Ishikawa (cell line): ENCODE measurements at regions not wholly inside any gene's neighbourhood (a gene's known extent, or its start where the extent isn't known, plus 50 kb on each side); places are given as distances from the start of the nearest gene placed in this dataset.

Source experiments
- CEBPB ChIP-seq: IDR thresholded peaks from 2 replicates; pipeline ENCODE4 v1.6.1; 2012
- CREB1 ChIP-seq: IDR thresholded peaks from 2 replicates; pipeline ENCODE4 v1.6.1; 2012; ENCODE audit warnings: low read depth
- EGR1 ChIP-seq: IDR thresholded peaks from 2 replicates; pipeline ENCODE4 v1.6.1; 2012
- EP300 ChIP-seq: IDR thresholded peaks from 2 replicates; pipeline ENCODE4 v1.6.1; 2012; ENCODE audit warnings: borderline replicate concordance
- FOXM1 ChIP-seq: IDR thresholded peaks from 2 replicates; pipeline ENCODE4 v1.6.1; 2012; ENCODE audit warnings: low read depth, borderline replicate concordance
- MAX ChIP-seq: IDR thresholded peaks from 2 replicates; pipeline ENCODE4 v1.6.1; 2012
- NFIC ChIP-seq: IDR thresholded peaks from 2 replicates; pipeline ENCODE4 v1.6.1; 2012
- RAD21 ChIP-seq: IDR thresholded peaks from 2 replicates; pipeline ENCODE4 v1.6.1; 2012; ENCODE audit warnings: low read depth
- TAF1 ChIP-seq: IDR thresholded peaks from 2 replicates; pipeline ENCODE4 v1.6.1; 2012; ENCODE audit warnings: low read depth, mild to moderate bottlenecking
- TCF12 ChIP-seq: IDR thresholded peaks from 2 replicates; pipeline ENCODE4 v1.6.1; 2012; ENCODE audit warnings: low read depth
- TEAD4 ChIP-seq: IDR thresholded peaks from 2 replicates; pipeline ENCODE4 v1.6.1; 2012
- USF1 ChIP-seq: IDR thresholded peaks from 2 replicates; pipeline ENCODE4 v1.6.1; 2012
- YY1 ChIP-seq: IDR thresholded peaks from 2 replicates; pipeline ENCODE4 v1.6.1; 2012; ENCODE audit warnings: low read depth
- ZBTB7A ChIP-seq: IDR thresholded peaks from 2 replicates; pipeline ENCODE4 v1.6.1; 2012; ENCODE audit warnings: low read depth
- TF ChIP-seq, protein P1 (sequence below): IDR thresholded peaks from 2 replicates; pipeline ENCODE4 v1.6.1; 2012; ENCODE audit warnings: low read depth, mild to moderate bottlenecking

DNA sequence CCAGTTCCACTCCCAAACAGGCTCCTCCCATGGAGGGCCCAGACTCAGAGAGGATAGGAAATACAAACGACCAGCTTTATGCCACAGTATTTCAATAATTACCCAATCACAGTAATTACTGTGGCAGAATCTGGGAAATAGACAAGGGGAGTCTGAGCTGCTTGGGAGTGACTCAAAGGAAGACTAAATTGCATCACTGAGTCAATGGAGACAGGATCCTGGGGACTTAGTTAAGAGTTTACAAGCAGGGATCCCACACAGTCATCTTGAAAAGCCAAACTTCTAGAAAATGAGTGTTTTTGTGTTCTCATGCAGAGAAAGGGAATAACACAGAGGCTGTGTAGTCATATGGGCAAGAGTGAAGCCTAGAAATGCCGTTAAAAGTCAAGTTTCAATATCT, 1142.1 kb downstream of the CNTNAP5 start:
- TF ChIP-seq TCF12 (no peak), TAF1 (no peak), CEBPB (no peak), RAD21 (no peak), YY1 (no peak), MAX (no peak), FOXM1 (no peak), ZBTB7A (no peak), NFIC (no peak), USF1 (no peak), CREB1 (no peak), EGR1 (no peak), EP300 (no peak), TEAD4 (no peak)
- TF ChIP-seq, protein P1, sequence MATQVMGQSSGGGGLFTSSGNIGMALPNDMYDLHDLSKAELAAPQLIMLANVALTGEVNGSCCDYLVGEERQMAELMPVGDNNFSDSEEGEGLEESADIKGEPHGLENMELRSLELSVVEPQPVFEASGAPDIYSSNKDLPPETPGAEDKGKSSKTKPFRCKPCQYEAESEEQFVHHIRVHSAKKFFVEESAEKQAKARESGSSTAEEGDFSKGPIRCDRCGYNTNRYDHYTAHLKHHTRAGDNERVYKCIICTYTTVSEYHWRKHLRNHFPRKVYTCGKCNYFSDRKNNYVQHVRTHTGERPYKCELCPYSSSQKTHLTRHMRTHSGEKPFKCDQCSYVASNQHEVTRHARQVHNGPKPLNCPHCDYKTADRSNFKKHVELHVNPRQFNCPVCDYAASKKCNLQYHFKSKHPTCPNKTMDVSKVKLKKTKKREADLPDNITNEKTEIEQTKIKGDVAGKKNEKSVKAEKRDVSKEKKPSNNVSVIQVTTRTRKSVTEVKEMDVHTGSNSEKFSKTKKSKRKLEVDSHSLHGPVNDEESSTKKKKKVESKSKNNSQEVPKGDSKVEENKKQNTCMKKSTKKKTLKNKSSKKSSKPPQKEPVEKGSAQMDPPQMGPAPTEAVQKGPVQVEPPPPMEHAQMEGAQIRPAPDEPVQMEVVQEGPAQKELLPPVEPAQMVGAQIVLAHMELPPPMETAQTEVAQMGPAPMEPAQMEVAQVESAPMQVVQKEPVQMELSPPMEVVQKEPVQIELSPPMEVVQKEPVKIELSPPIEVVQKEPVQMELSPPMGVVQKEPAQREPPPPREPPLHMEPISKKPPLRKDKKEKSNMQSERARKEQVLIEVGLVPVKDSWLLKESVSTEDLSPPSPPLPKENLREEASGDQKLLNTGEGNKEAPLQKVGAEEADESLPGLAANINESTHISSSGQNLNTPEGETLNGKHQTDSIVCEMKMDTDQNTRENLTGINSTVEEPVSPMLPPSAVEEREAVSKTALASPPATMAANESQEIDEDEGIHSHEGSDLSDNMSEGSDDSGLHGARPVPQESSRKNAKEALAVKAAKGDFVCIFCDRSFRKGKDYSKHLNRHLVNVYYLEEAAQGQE: no peak

DNA sequence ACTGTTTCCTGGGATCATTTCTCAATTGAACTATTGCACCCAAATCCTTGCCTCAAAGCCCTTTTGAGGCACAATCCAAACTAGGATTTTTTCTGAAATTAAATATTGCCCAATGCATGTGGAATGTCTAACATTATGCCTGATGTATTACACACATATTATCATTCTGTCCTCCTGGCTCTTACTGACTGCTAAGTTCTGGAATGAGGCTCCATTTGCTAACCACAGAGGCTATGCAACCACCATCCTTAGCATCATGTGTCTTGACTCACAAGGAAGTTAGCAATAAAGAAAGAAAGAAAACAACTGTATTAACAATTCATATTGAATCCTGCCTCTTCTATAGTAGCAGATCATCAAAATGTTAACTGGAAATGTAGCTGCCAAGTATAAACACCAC, 1142.7 kb downstream of the CNTNAP5 start:
- TF ChIP-seq EGR1 (no peak), FOXM1 (no peak), RAD21 (no peak), CREB1 (no peak), USF1 (no peak), EP300 (no peak), TAF1 (no peak)

- TF ChIP-seq RAD21 (no peak), TEAD4 (no peak), TAF1 (no peak), EGR1 (no peak), USF1 (no peak), CREB1 (no peak), NFIC (no peak), MAX (no peak), EP300 (no peak), ZBTB7A (no peak), CEBPB (no peak), FOXM1 (no peak), TCF12 (no peak), YY1 (no peak)
- TF ChIP-seq, protein P1: no peak
Observed at GRCh38 chr2:125168442-125168841, 1143.4 kb downstream of the CNTNAP5 start.

GRCh38 chr2:125169022-125169763, 1144.1 kb downstream of the CNTNAP5 start:
- TF ChIP-seq USF1: no peak
- TF ChIP-seq YY1: no peak
- no peak for TF ChIP-seq MAX
- TF ChIP-seq CEBPB: no peak
- no peak for TF ChIP-seq TCF12
- TF ChIP-seq TEAD4: no peak
- TF ChIP-seq RAD21: no peak
- TF ChIP-seq CREB1: no peak
- TF ChIP-seq TAF1: no peak
- TF ChIP-seq ZBTB7A: no peak
- no peak for TF ChIP-seq EP300
- TF ChIP-seq NFIC: no peak
- TF ChIP-seq, protein P1: no peak
- TF ChIP-seq FOXM1: no peak
- no peak for TF ChIP-seq EGR1
